Right kidney (tissue), 1 donor: ENCODE measurements at regions not wholly inside any gene's neighbourhood (a gene's known extent, or its start where the extent isn't known, plus 50 kb on each side); places are given as distances from the start of the nearest gene placed in this dataset.

Source experiments
- DNase-seq: peaks from one replicate; pipeline ENCODE4 v3.0.0-alpha.2; 2016

GRCh38 chr3:150090006-150090405 is 119.3 kb upstream of the PFN2 start:
- DNase-seq, result no peak

GRCh38 chr3:150084128-150084527 is 113.4 kb upstream of the PFN2 start:
- DNase-seq, result no peak

GRCh38 chr3:150083655-150084042 is 113.0 kb upstream of the PFN2 start:
- DNase-seq, result no peak

GRCh38 chr3:150082898-150083654 is 112.4 kb upstream of the PFN2 start:
- DNase-seq, result no peak

GRCh38 chr3:150081084-150081483 is 110.4 kb upstream of the PFN2 start:
- no peak for DNase-seq

GRCh38 chr3:150080058-150080730 is 109.5 kb upstream of the PFN2 start:
- DNase-seq, result no peak

- peak; percentile 39 for DNase-seq
These were observed 108.5 kb upstream of the PFN2 start for GRCh38 chr3:150079029-150079739.

GRCh38 chr3:150077581-150078247 is 107.0 kb upstream of the PFN2 start:
- DNase-seq, result no peak

GRCh38 chr3:150077107-150077506 is 106.4 kb upstream of the PFN2 start:
- DNase-seq, result no peak

GRCh38 chr3:150076443-150076842 is 105.7 kb upstream of the PFN2 start:
- no peak for DNase-seq

GRCh38 chr3:150075417-150075865 is 104.7 kb upstream of the PFN2 start:
- DNase-seq, result no peak

GRCh38 chr3:150074697-150075416 is 104.2 kb upstream of the PFN2 start:
- DNase-seq, result no peak

GRCh38 chr3:150074277-150074676 is 103.6 kb upstream of the PFN2 start:
- no peak for DNase-seq

- DNase-seq, result no peak
These were observed 102.8 kb upstream of the PFN2 start for GRCh38 chr3:150073513-150073912.

- no peak for DNase-seq
These were observed 102.3 kb upstream of the PFN2 start for GRCh38 chr3:150073031-150073430.

GRCh38 chr3:150072576-150072975 is 101.9 kb upstream of the PFN2 start:
- no peak for DNase-seq

GRCh38 chr3:150070271-150070670 is 99.6 kb upstream of the PFN2 start:
- DNase-seq, result no peak

- DNase-seq, result no peak
These were observed 98.9 kb upstream of the PFN2 start for GRCh38 chr3:150069633-150070032.

- DNase-seq, result no peak
These were observed 98.4 kb upstream of the PFN2 start for GRCh38 chr3:150069154-150069527.

GRCh38 chr3:150068440-150069153 is 97.9 kb upstream of the PFN2 start:
- DNase-seq, result no peak

- no peak for DNase-seq
These were observed 96.9 kb upstream of the PFN2 start for GRCh38 chr3:150067561-150067960.
